ENCODE measurements at regions not wholly inside any gene's neighbourhood (a gene's known extent, or its start where the extent isn't known, plus 50 kb on each side); places are given as distances from the start of the nearest gene placed in this dataset.
A peak's percentile ranks its signal among the peaks of the same experiment; 100 is the strongest.

DNA sequence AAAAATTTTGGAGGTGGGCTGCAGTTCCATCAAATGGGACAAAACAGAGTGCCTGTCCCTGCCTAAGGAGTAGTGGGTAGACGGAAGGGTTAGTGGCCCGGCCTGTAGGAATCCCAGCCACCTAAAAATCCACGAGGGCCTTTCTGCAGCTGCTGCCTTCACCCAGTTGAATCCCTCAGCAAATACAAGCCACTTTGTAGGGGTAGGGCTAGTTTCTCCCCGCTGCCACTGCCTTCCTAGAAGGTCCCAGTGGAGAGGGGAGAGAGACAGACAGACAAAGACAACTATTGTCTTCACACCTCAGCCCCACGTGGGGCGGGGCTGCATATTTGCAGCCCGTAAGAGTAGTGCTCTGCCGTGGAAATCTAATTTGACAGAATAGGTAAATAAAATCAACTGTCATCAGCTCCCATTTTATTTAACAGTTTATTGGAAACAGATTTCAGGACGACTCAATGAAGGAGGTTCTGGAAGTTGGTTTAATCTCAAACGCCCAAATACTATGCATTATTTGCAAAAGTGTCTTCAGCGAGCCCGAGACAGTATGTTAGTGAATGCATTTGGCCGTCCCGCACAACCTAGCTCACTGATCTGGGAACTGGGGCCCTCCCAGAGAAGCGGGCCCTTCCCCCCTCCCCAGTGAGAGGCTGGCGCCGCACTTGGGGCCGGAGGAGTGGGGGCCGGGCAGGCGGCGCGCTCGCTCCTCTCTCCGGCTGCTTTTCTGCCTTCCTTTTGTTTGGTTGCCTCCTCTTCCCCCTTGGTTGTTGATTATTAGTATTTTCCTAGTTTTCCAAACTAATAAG lies 67.6 kb upstream of the TBCA start:
- no peak for DNase-seq
- intact Hi-C loops (cut with DNase I): loop anchor here in 1 of 2 donors (10.0 kb wide), 1 partner anchor 209 kb away; the partner anchor contains the start of gene OTP

DNA sequence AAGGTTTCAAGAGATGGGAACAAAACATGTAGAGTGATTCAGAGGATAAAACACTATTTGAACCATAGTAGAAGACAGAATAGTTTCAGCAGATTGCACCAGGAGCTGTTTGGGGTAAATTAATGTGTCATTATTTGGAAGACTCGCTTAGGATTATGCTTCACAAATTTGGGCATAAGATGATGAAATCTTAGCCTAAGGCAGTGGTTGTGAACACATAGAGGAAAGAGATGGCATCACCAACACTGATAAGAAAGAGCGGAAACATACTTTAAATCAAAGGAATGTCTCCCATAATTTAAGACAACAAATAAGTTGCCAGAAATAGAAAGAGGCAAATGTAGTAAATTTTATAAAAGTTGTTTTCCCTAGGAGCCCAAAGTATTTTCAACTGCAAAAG lies 66.1 kb upstream of the TBCA start:
- 89 to 94% (median 92%) methylated on average over 2 of the region's 2 CpGs for WGBS, 4 donors
- H3K27me3 ChIP-seq: no peaks in the 10 kb centered on the region
- H3K9me3 ChIP-seq (replicated peaks in 1 of 3): no peaks in the 10 kb centered on the region
- TF ChIP-seq POLR2A (IDR thresholded peaks at IDR 0.05): no peak
- TF ChIP-seq, protein P1, sequence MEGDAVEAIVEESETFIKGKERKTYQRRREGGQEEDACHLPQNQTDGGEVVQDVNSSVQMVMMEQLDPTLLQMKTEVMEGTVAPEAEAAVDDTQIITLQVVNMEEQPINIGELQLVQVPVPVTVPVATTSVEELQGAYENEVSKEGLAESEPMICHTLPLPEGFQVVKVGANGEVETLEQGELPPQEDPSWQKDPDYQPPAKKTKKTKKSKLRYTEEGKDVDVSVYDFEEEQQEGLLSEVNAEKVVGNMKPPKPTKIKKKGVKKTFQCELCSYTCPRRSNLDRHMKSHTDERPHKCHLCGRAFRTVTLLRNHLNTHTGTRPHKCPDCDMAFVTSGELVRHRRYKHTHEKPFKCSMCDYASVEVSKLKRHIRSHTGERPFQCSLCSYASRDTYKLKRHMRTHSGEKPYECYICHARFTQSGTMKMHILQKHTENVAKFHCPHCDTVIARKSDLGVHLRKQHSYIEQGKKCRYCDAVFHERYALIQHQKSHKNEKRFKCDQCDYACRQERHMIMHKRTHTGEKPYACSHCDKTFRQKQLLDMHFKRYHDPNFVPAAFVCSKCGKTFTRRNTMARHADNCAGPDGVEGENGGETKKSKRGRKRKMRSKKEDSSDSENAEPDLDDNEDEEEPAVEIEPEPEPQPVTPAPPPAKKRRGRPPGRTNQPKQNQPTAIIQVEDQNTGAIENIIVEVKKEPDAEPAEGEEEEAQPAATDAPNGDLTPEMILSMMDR (IDR thresholded peaks at IDR 0.05): no peak
- no peak for DNase-seq
- no peak overlapping the region for H3K4me3 ChIP-seq
- H3K4me1 ChIP-seq (replicated peaks in 1 of 2): peaks cover 0 to 5% of the 10 kb centered on the region in 2 donors
- H3K36me3 ChIP-seq (replicated peaks in 1 of 2): no peaks in the 10 kb centered on the region
- H3K27ac ChIP-seq: no peak overlapping the region
- intact Hi-C loops (cut with DNase I): loop anchor here in 1 of 2 donors (10.0 kb wide), 1 partner anchor 207 kb away; the partner anchor contains the start of gene OTP

More for the DNA sequence above, 67.6 kb upstream of the TBCA start:
- Histone ChIP-seq H3K9me3 (replicated peaks in 1 of 3) (no peaks in the 10 kb centered on the region), H3K27me3 (no peaks in the 10 kb centered on the region), H3K4me1 (replicated peaks in 1 of 2) (peaks cover 0 to 5% of the 10 kb centered on the region in 2 donors), H3K4me3 (peak overlapping the region in 2 of 4 donors; percentile 35 to 55), H3K27ac (no peak overlapping the region), H3K36me3 (replicated peaks in 1 of 2) (no peaks in the 10 kb centered on the region)
- WGBS, 4 donors: 54 to 67% (median 59%) methylated on average over 23 to 24 of the region's 24 CpGs
- TF ChIP-seq POLR2A (IDR thresholded peaks at IDR 0.05): no peak
- TF ChIP-seq, protein P1 (IDR thresholded peaks at IDR 0.05): no peak

DNA sequence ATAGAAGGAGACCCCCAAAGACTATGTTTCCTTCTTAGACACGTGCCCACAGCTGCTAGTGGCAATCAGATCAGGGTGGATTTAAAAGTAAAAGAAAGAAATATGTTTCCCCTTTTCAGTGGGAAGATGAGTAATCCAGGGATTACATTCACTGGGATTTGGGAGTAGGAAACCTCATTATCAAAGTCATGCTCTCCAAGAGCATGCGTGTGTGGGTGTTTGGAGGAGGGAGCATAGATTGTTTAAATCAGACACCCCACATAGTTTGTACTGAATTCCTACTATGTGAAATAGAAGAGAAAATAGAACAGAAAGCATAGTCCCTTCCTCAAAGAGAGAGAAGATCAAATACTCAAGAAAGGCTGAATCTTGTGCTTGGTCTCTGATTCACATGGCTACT lies 65.5 kb upstream of the TBCA start:
- no peak overlapping the region for H3K27ac ChIP-seq
- H3K27me3 ChIP-seq: no peaks in the 10 kb centered on the region
- intact Hi-C loops (cut with DNase I): loop anchor here in 1 of 2 donors (10.0 kb wide), 1 partner anchor 207 kb away; the partner anchor contains the start of gene OTP
- peaks cover 0 to 5% of the 10 kb centered on the region in 2 donors for H3K4me1 ChIP-seq (replicated peaks in 1 of 2)
- H3K9me3 ChIP-seq (replicated peaks in 1 of 3): no peaks in the 10 kb centered on the region
- TF ChIP-seq, protein P1 (IDR thresholded peaks at IDR 0.05): no peak
- TF ChIP-seq POLR2A (IDR thresholded peaks at IDR 0.05): no peak
- no peak for DNase-seq
- no peaks in the 10 kb centered on the region for H3K36me3 ChIP-seq (replicated peaks in 1 of 2)
- 91 to 97% (median 93%) methylated on average over 2 of the region's 2 CpGs for WGBS, 4 donors
- no peak overlapping the region for H3K4me3 ChIP-seq

- no peak for TF ChIP-seq POLR2A (IDR thresholded peaks at IDR 0.05)
- TF ChIP-seq, protein P1 (IDR thresholded peaks at IDR 0.05): no peak
- H3K36me3 ChIP-seq (replicated peaks in 1 of 2): no peaks in the 10 kb centered on the region
- peaks cover 0 to 5% of the 10 kb centered on the region in 2 donors for H3K4me1 ChIP-seq (replicated peaks in 1 of 2)
- H3K9me3 ChIP-seq (replicated peaks in 1 of 3): no peaks in the 10 kb centered on the region
- H3K4me3 ChIP-seq: no peak overlapping the region
- intact Hi-C loops (cut with DNase I): loop anchor here in 1 of 2 donors (10.0 kb wide), 1 partner anchor 206 kb away; the partner anchor contains the start of gene OTP
- no peak for DNase-seq
- H3K27ac ChIP-seq: no peak overlapping the region
- WGBS, 4 donors: 68 to 79% (median 74%) methylated on average over 6 of the region's 6 CpGs
- no peaks in the 10 kb centered on the region for H3K27me3 ChIP-seq
Observed at GRCh38 chr5:77840930-77841329, 64.8 kb upstream of the TBCA start.

Measured in adrenal gland (tissue), 9 donors.